ENCODE measurements at regions not wholly inside any gene's neighbourhood (a gene's known extent, or its start where the extent isn't known, plus 50 kb on each side); places are given as distances from the start of the nearest gene placed in this dataset.

- Histone ChIP-seq H3K9me3 (no peaks in the 10 kb centered on the region), H3K27ac (no peak overlapping the region), H3K36me3 (no peaks in the 10 kb centered on the region), H3K4me1 (no peaks in the 10 kb centered on the region), H3K4me3 (no peak overlapping the region), H3K27me3 (replicated peaks in 1 of 7) (no peaks in the 10 kb centered on the region)
- no peak for DNase-seq
- intact Hi-C loops (cut with DNase I; ENCODE audit: low total_unique reads), result no loop called here
- 66 to 76% (median 67%) methylated on average over 2 of the region's 2 CpGs for WGBS, 5 donors
- TF ChIP-seq, protein P1, sequence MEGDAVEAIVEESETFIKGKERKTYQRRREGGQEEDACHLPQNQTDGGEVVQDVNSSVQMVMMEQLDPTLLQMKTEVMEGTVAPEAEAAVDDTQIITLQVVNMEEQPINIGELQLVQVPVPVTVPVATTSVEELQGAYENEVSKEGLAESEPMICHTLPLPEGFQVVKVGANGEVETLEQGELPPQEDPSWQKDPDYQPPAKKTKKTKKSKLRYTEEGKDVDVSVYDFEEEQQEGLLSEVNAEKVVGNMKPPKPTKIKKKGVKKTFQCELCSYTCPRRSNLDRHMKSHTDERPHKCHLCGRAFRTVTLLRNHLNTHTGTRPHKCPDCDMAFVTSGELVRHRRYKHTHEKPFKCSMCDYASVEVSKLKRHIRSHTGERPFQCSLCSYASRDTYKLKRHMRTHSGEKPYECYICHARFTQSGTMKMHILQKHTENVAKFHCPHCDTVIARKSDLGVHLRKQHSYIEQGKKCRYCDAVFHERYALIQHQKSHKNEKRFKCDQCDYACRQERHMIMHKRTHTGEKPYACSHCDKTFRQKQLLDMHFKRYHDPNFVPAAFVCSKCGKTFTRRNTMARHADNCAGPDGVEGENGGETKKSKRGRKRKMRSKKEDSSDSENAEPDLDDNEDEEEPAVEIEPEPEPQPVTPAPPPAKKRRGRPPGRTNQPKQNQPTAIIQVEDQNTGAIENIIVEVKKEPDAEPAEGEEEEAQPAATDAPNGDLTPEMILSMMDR (IDR thresholded peaks at IDR 0.05 in 8 of 11, conservative IDR thresholded peaks at IDR 0.05 in 3 of 11), result no peak
- TF ChIP-seq POLR2A (IDR thresholded peaks at IDR 0.05) (no peak), POLR2AphosphoS5 (IDR thresholded peaks at IDR 0.05) (no peak)
These were observed 85.5 kb upstream of the HS3ST5 start for GRCh38 chr6:114428341-114428740.

DNA sequence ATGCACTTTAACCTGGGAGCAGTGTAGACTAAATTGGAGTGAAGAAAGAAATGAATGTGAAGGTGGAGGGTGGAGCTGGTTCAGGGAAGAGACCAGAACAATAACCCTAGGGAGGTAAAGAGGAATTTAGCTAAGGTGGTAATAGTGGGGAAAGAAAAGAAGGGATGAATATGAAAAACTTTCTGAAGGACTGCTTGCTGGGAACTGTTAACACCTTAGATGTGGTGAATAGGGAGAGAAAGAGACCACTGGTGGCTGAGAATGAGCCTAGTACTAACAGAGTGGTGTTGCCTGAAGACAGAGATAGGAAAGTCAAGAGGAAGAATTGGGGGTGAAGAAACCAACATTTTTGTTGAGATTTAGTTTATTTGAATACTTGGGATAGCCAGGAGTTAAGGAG is 78.4 kb upstream of the HS3ST5 start:
- intact Hi-C loops (cut with DNase I; ENCODE audit: low total_unique reads), result no loop called here
- no peak for DNase-seq
- H3K36me3 ChIP-seq, result no peaks in the 10 kb centered on the region
- H3K4me3 ChIP-seq, result no peak overlapping the region
- no peaks in the 10 kb centered on the region for H3K27me3 ChIP-seq (replicated peaks in 1 of 7)
- no peak overlapping the region for H3K27ac ChIP-seq
- H3K4me1 ChIP-seq, result no peaks in the 10 kb centered on the region
- TF ChIP-seq POLR2AphosphoS5 (IDR thresholded peaks at IDR 0.05) (no peak), POLR2A (IDR thresholded peaks at IDR 0.05) (no peak)
- TF ChIP-seq, protein P1 (IDR thresholded peaks at IDR 0.05 in 8 of 11, conservative IDR thresholded peaks at IDR 0.05 in 3 of 11), result no peak
- H3K9me3 ChIP-seq, result no peaks in the 10 kb centered on the region

- H3K4me1 ChIP-seq, result no peaks in the 10 kb centered on the region
- no peaks in the 10 kb centered on the region for H3K9me3 ChIP-seq
- H3K27ac ChIP-seq, result no peak overlapping the region
- no peaks in the 10 kb centered on the region for H3K36me3 ChIP-seq
- intact Hi-C loops (cut with DNase I; ENCODE audit: low total_unique reads), result no loop called here
- H3K27me3 ChIP-seq (replicated peaks in 1 of 7), result no peaks in the 10 kb centered on the region
- TF ChIP-seq POLR2AphosphoS5 (IDR thresholded peaks at IDR 0.05), result no peak
- TF ChIP-seq, protein P1 (IDR thresholded peaks at IDR 0.05 in 8 of 11, conservative IDR thresholded peaks at IDR 0.05 in 3 of 11), result no peak
- no peak for TF ChIP-seq POLR2A (IDR thresholded peaks at IDR 0.05)
- 36 to 69% (median 58%) methylated on average over 2 of the region's 2 CpGs for WGBS, 5 donors
- DNase-seq, result no peak
- H3K4me3 ChIP-seq, result no peak overlapping the region
These were observed 76.4 kb upstream of the HS3ST5 start for GRCh38 chr6:114419175-114419574.

DNA sequence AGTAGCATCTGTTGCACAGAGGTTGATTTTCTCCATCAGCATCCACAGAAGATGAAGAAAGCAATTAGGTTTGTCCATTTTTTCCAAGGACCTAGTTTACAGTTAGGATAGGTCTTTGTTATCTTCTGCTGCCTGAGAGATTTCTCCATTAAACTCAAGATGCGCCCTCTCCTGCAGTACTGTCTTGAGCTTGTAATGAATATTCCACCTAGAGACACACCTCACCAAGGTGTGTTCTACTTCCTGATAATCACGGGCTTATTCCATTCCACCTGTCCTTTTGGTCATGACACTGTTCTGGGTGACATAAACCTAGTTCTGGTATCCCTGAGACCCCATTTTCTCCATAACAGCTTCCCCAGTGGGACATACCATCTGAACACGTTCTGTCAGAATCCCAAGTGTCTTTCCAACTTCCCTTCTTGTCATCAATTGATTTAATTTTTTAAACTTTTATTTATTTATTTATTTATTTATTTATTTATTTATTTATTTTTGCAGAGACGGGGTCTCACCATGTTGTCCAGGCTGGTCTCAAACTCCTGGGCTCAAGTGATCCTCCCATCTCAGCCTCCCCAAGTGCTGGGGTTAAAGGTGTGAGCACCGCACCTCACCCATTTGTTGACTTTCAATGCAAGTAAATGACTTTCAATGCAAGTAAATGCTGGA is 75.6 kb upstream of the HS3ST5 start:
- TF ChIP-seq POLR2A (IDR thresholded peaks at IDR 0.05) (no peak), POLR2AphosphoS5 (IDR thresholded peaks at IDR 0.05) (no peak)
- TF ChIP-seq, protein P1 (IDR thresholded peaks at IDR 0.05 in 8 of 11, conservative IDR thresholded peaks at IDR 0.05 in 3 of 11), result no peak
- H3K27ac ChIP-seq, result no peak overlapping the region
- H3K36me3 ChIP-seq, result no peaks in the 10 kb centered on the region
- H3K4me1 ChIP-seq, result no peaks in the 10 kb centered on the region
- 76 to 86% (median 80%) methylated on average over 5 of the region's 5 CpGs for WGBS, 5 donors
- no peak for DNase-seq
- H3K4me3 ChIP-seq, result no peak overlapping the region
- H3K27me3 ChIP-seq (replicated peaks in 1 of 7), result no peaks in the 10 kb centered on the region
- no peaks in the 10 kb centered on the region for H3K9me3 ChIP-seq
- intact Hi-C loops (cut with DNase I; ENCODE audit: low total_unique reads), result no loop called here
